ENCODE measurements at regions not wholly inside any gene's neighbourhood (a gene's known extent, or its start where the extent isn't known, plus 50 kb on each side); places are given as distances from the start of the nearest gene placed in this dataset.

DNA sequence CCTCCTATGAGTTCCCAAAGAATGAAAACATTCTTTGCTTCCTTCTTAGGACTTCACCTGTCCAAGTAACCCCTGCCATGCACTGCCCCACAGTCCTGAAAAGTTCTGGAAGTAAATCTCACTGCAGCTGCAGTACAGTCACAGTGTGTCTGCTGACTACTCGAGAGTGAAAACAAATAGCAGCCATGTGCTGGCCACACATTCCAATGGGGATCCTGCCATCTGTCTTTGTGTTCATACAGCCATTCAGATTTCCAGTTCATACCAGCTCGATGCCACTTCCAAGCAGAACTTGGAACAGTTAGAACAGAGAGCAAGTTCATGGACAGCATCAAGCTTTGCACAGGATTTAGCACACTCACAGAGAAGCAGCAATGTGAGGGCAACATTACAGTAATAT, 629.9 kb upstream of the ACVR2A start:
- no peak for ATAC-seq
- TF ChIP-seq BACH2 (CRISPR knock-in tag; IDR thresholded peaks at IDR 0.05; ENCODE audit: borderline replicate concordance) (no peak), TCF4 (CRISPR knock-in tag; IDR thresholded peaks at IDR 0.05; ENCODE audit: borderline replicate concordance) (no peak), ISL1 (CRISPR knock-in tag; IDR thresholded peaks at IDR 0.05) (no peak), ZFP3 (CRISPR knock-in tag; IDR thresholded peaks at IDR 0.05) (no peak), ZNF565 (CRISPR knock-in tag; conservative IDR thresholded peaks at IDR 0.05; ENCODE audit: low read depth) (no peak), SNAI2 (CRISPR knock-in tag; IDR thresholded peaks at IDR 0.05) (no peak), ZFP30 (CRISPR knock-in tag; IDR thresholded peaks at IDR 0.05) (no peak), OSR1 (CRISPR knock-in tag; IDR thresholded peaks at IDR 0.05) (no peak), ZC3H10 (CRISPR knock-in tag; IDR thresholded peaks at IDR 0.05) (no peak), TOX (CRISPR knock-in tag; IDR thresholded peaks at IDR 0.05; ENCODE audit: borderline replicate concordance) (no peak), ESRRG (CRISPR knock-in tag; IDR thresholded peaks at IDR 0.05) (no peak), RARB (CRISPR knock-in tag; IDR thresholded peaks at IDR 0.05) (no peak), ZNF8 (CRISPR knock-in tag; IDR thresholded peaks at IDR 0.05) (no peak), ZNF70 (CRISPR knock-in tag; IDR thresholded peaks at IDR 0.05) (no peak)
- TF ChIP-seq, protein P1, sequence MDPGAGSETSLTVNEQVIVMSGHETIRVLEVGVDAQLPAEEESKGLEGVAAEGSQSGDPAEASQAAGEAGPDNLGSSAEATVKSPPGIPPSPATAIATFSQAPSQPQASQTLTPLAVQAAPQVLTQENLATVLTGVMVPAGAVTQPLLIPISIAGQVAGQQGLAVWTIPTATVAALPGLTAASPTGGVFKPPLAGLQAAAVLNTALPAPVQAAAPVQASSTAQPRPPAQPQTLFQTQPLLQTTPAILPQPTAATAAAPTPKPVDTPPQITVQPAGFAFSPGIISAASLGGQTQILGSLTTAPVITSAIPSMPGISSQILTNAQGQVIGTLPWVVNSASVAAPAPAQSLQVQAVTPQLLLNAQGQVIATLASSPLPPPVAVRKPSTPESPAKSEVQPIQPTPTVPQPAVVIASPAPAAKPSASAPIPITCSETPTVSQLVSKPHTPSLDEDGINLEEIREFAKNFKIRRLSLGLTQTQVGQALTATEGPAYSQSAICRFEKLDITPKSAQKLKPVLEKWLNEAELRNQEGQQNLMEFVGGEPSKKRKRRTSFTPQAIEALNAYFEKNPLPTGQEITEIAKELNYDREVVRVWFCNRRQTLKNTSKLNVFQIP (CRISPR knock-in tag; IDR thresholded peaks at IDR 0.05; ENCODE audit: borderline replicate concordance, low read depth) = no peak
- TF ChIP-seq, protein P2, sequence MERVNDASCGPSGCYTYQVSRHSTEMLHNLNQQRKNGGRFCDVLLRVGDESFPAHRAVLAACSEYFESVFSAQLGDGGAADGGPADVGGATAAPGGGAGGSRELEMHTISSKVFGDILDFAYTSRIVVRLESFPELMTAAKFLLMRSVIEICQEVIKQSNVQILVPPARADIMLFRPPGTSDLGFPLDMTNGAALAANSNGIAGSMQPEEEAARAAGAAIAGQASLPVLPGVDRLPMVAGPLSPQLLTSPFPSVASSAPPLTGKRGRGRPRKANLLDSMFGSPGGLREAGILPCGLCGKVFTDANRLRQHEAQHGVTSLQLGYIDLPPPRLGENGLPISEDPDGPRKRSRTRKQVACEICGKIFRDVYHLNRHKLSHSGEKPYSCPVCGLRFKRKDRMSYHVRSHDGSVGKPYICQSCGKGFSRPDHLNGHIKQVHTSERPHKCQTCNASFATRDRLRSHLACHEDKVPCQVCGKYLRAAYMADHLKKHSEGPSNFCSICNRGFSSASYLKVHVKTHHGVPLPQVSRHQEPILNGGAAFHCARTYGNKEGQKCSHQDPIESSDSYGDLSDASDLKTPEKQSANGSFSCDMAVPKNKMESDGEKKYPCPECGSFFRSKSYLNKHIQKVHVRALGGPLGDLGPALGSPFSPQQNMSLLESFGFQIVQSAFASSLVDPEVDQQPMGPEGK (CRISPR knock-in tag; IDR thresholded peaks at IDR 0.05; ENCODE audit: borderline replicate concordance) = no peak
- TF ChIP-seq, protein P3, sequence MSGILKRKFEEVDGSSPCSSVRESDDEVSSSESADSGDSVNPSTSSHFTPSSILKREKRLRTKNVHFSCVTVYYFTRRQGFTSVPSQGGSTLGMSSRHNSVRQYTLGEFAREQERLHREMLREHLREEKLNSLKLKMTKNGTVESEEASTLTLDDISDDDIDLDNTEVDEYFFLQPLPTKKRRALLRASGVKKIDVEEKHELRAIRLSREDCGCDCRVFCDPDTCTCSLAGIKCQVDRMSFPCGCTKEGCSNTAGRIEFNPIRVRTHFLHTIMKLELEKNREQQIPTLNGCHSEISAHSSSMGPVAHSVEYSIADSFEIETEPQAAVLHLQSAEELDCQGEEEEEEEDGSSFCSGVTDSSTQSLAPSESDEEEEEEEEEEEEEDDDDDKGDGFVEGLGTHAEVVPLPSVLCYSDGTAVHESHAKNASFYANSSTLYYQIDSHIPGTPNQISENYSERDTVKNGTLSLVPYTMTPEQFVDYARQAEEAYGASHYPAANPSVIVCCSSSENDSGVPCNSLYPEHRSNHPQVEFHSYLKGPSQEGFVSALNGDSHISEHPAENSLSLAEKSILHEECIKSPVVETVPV (CRISPR knock-in tag; IDR thresholded peaks at IDR 0.05) = no peak

DNA sequence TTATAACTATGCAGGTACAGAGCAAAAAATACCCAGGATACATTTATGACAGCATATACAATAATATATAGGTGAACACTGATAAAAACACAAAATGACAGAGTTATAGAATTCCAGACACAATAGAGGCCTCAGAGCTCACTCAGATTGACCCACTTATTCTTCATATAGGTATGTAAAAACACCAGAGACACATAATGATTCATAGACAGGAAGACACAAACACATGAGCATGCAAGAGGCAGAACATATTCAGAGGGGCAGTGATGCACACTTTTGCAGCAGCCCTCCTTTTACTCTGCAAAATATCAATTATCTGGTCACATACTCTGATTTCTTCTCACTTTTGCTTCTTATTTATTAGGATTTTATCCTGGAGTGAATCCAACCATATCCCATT, 633.3 kb upstream of the ACVR2A start:
- TF ChIP-seq BACH2 (CRISPR knock-in tag; IDR thresholded peaks at IDR 0.05; ENCODE audit: borderline replicate concordance) (no peak), RARB (CRISPR knock-in tag; IDR thresholded peaks at IDR 0.05) (no peak), OSR1 (CRISPR knock-in tag; IDR thresholded peaks at IDR 0.05) (no peak), GLIS3 (CRISPR knock-in tag; IDR thresholded peaks at IDR 0.05) (no peak), TOX (CRISPR knock-in tag; IDR thresholded peaks at IDR 0.05; ENCODE audit: borderline replicate concordance) (no peak), ZC3H10 (CRISPR knock-in tag; IDR thresholded peaks at IDR 0.05) (no peak), TCF4 (CRISPR knock-in tag; IDR thresholded peaks at IDR 0.05; ENCODE audit: borderline replicate concordance) (no peak), ESRRG (CRISPR knock-in tag; IDR thresholded peaks at IDR 0.05) (no peak), ARNTL (CRISPR knock-in tag; IDR thresholded peaks at IDR 0.05; ENCODE audit: borderline replicate concordance, low read depth) (no peak), CSDC2 (CRISPR knock-in tag; IDR thresholded peaks at IDR 0.05) (no peak), SNAI2 (CRISPR knock-in tag; IDR thresholded peaks at IDR 0.05) (no peak), ZNF8 (CRISPR knock-in tag; IDR thresholded peaks at IDR 0.05) (no peak), ZFP3 (CRISPR knock-in tag; IDR thresholded peaks at IDR 0.05) (no peak)
- TF ChIP-seq, protein P3 (CRISPR knock-in tag; IDR thresholded peaks at IDR 0.05) = no peak
- TF ChIP-seq, protein P4, sequence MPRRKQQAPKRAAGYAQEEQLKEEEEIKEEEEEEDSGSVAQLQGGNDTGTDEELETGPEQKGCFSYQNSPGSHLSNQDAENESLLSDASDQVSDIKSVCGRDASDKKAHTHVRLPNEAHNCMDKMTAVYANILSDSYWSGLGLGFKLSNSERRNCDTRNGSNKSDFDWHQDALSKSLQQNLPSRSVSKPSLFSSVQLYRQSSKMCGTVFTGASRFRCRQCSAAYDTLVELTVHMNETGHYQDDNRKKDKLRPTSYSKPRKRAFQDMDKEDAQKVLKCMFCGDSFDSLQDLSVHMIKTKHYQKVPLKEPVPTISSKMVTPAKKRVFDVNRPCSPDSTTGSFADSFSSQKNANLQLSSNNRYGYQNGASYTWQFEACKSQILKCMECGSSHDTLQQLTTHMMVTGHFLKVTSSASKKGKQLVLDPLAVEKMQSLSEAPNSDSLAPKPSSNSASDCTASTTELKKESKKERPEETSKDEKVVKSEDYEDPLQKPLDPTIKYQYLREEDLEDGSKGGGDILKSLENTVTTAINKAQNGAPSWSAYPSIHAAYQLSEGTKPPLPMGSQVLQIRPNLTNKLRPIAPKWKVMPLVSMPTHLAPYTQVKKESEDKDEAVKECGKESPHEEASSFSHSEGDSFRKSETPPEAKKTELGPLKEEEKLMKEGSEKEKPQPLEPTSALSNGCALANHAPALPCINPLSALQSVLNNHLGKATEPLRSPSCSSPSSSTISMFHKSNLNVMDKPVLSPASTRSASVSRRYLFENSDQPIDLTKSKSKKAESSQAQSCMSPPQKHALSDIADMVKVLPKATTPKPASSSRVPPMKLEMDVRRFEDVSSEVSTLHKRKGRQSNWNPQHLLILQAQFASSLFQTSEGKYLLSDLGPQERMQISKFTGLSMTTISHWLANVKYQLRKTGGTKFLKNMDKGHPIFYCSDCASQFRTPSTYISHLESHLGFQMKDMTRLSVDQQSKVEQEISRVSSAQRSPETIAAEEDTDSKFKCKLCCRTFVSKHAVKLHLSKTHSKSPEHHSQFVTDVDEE (CRISPR knock-in tag; IDR thresholded peaks at IDR 0.05) = no peak
- TF ChIP-seq, protein P2 (CRISPR knock-in tag; IDR thresholded peaks at IDR 0.05; ENCODE audit: borderline replicate concordance) = no peak
- TF ChIP-seq, protein P5, sequence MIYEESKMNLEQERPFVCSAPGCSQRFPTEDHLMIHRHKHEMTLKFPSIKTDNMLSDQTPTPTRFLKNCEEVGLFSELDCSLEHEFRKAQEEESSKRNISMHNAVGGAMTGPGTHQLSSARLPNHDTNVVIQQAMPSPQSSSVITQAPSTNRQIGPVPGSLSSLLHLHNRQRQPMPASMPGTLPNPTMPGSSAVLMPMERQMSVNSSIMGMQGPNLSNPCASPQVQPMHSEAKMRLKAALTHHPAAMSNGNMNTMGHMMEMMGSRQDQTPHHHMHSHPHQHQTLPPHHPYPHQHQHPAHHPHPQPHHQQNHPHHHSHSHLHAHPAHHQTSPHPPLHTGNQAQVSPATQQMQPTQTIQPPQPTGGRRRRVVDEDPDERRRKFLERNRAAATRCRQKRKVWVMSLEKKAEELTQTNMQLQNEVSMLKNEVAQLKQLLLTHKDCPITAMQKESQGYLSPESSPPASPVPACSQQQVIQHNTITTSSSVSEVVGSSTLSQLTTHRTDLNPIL (CRISPR knock-in tag; IDR thresholded peaks at IDR 0.05; ENCODE audit: low read depth) = no peak
- ATAC-seq = no peak
